Limb (tissue), 2 donors: ENCODE measurements at regions not wholly inside any gene's neighbourhood (a gene's known extent, or its start where the extent isn't known, plus 50 kb on each side); places are given as distances from the start of the nearest gene placed in this dataset.

Source experiments
- DNase-seq, 2 donors: peaks; one replicate each; pipeline ENCODE4 v3.0.0-alpha.2; 2016; ENCODE audit errors: extremely low spot score in 2 of 2

DNA sequence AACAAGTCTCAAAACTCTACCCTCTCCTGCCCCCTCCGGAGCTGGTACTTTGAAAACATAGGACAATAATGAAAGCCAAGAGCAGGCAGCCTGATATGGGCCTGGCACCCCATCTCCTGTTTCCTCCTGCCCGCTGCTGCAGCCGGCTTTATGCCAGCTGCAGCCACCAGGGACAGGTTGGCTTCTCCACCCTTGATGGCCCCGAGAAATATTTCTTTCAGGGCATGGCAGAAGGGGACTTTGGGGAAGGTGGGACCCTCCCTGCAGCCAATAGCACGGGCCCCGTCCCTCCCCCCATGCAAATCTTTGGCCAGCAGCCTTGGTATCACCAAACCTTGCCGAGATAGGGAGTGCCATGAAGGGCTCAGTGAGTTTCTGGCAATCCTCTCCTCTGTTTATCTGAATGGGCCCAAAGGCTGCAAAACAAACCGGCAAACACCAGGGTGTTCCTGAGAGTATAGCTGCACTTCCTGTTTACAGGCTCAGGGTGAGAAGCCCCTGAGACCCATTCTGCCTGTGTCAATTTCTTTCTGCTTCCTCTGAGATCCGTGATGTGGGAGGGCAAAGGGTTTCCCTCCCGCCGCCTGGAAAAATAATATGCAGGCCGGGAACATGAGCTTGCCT is 73.4 kb upstream of the BOD1 start:
- no peak for DNase-seq

GRCh38 chr5:173691931-173692330 is 75.5 kb upstream of the BOD1 start:
- DNase-seq, result no peak

- no peak for DNase-seq
Measured at GRCh38 chr5:173693670-173694069, 77.2 kb upstream of the BOD1 start.

DNA sequence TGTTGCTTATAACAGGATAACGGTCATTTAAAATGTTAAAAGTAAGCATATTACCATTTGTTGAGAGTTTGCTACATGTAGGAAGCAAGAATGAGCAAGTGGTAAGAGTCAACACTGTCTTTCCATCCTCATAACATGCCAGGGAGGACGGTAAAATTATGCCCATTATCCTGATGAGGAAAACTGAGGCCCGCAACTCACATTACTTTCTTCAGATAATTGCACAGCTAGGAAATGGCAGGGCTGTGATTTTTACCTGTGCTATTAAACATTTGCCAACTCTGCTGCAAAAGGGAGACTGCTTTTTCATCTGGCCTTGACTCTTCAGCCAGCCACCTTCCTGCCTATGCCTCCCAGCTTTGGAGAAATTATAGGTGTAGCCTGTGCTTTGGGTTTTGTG is 79.8 kb upstream of the BOD1 start:
- DNase-seq, result no peak

DNA sequence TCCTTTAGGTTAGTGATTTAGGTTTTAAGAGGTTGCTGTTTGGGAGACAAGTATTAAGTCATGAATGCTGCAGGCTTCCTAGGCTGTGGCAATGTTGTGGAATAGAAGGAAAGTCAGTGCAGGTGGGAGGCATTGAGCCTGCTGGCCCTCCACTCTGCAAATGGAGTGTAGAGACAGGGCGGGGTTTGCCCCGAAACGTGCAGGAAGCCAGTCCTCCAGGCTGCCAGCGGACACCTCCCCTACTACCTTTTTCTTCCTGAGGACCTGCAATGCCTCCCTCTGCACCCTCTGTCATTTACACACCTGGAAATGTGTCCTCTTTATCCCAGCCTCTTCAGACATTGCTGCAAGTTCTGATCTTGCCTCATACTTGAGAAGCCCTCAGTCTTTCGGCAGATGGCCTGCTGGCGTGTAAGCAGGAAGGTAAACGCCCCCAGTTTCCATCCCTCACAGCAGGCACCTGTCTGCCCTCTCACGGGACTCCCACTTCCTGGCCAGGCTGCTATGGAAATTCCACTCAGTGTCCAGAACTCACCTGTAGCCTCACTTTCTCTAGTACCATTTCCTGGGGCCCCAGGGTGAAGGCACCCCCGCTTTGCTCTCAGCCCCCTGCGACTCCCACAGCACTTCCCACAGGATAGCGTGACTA is 81.6 kb upstream of the BOD1 start:
- no peak for DNase-seq

- no peak for DNase-seq
Measured at GRCh38 chr5:173699966-173700365, 83.5 kb upstream of the BOD1 start.

- no peak for DNase-seq
Measured at GRCh38 chr5:173703466-173703865, 87.0 kb upstream of the BOD1 start.

DNA sequence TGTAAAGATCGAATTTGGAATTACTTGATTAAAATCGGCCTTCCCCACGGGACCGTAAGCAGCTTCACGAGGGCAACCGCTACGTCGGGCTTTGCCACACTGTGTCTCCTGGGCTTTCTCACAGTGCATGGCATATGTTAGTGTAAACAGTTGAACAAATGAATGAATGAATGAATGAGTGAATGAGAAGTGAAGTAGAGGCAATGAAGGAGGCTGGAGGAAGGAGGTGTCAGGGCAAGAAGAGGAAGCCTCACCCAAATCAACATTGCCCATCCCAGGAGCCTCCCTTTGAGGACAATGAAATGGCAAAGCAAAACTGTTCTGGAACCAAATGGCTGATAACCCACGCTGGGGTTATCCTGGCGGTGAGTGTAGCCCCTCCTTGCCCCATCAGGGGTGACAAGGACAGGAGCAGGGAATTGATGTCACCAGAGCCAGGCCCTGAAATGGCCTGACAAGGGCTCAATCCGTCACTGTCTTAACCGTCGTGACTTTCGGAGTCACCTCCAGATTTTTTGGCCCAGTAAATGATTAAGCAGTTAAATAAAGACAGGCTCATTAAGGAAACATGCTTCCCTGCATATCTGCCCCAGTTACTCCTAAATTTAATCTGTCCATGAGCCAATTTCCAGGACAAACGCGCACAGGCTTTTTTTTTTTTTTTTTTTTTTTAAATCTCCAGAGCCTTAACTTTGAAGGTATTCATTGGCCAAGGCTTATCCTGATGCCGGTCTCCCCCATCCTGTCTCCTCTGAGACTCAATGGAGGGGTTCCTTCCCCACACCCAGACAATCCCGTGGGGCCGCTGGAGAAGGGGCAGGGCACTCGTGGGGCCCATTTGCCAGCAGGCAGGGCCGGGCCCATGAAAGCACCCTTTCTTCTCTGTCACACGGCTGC is 88.4 kb upstream of the BOD1 start:
- DNase-seq, result no peak

- DNase-seq, result no peak
Measured at GRCh38 chr5:173705512-173706044, 89.1 kb upstream of the BOD1 start.

GRCh38 chr5:173706700-173707099 is 90.2 kb upstream of the BOD1 start:
- DNase-seq, result no peak

GRCh38 chr5:173707392-173707791 is 90.9 kb upstream of the BOD1 start:
- no peak for DNase-seq

DNA sequence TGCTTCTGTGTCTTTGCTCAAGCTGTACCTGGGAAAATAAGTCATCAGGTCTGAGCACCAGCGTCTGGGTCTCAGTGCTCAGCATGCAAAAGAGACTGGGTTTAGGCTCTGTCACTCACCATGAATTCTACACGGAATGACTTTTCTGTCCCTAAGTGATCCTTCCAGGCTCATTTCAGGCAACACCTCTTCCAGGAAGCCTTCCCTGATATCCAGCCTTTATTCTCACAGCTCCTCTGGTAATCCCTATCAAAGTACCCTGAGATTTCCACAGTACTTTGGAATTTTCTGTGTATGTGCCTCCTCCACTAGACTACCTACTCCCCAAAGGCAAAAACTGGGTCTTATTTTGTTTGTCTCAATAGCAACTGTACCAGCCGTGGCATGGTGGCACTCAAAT is 92.7 kb upstream of the BOD1 start:
- no peak for DNase-seq

GRCh38 chr5:173709761-173710160 is 93.3 kb upstream of the BOD1 start:
- DNase-seq, result no peak

DNA sequence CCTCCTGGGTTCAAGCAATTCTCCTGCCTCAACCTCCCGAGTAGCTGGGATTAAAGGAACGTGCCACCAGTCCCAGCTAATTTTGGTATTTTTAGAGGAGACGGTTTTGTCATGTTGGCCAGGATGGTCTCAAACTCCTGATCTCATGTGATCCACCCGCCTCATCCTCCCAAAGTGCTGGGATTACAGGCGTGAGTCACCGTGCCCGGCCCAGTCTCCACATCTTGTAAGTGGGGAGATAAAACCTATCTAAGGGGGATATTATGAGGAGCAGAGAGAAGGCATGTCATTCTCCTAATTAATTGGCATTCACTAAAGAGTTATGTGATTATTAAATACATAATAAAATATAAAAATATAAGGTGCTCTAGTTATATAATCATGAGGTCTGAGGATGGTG is 94.1 kb upstream of the BOD1 start:
- DNase-seq, result no peak

- DNase-seq, result no peak
Measured at GRCh38 chr5:173711466-173711865, 95.0 kb upstream of the BOD1 start.

GRCh38 chr5:173712609-173713175 is 96.2 kb upstream of the BOD1 start:
- DNase-seq, result no peak

- DNase-seq, result no peak
Measured at GRCh38 chr5:173714551-173715428, 98.3 kb upstream of the BOD1 start.

GRCh38 chr5:173715607-173716006 is 99.2 kb upstream of the BOD1 start:
- no peak for DNase-seq

GRCh38 chr5:173716058-173716682 is 99.7 kb upstream of the BOD1 start:
- DNase-seq, result no peak

DNA sequence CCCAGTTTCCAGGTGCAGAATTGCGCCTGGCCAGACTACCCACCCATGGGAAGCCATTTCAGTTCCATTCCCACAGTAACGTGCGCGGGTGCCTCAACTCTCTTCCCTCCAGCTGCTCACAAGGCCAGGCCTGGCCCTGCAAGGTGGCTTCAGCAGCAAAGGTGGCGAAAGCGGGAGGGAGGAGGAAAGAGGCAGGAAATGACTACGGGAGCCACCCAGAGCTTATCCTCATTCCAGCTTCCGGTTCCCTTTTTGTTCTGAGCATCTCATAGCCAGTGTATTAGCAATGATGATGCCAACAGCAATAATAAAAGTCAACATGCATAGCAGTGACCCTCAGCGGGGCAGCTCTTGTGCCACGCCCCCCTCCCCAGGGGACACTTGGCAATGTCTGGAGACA is 101.5 kb upstream of the BOD1 start:
- DNase-seq, result no peak

GRCh38 chr5:173718469-173718868 is 102.0 kb upstream of the BOD1 start:
- no peak for DNase-seq
